ENCODE measurements at regions not wholly inside any gene's neighbourhood (a gene's known extent, or its start where the extent isn't known, plus 50 kb on each side); places are given as distances from the start of the nearest gene placed in this dataset.

DNA sequence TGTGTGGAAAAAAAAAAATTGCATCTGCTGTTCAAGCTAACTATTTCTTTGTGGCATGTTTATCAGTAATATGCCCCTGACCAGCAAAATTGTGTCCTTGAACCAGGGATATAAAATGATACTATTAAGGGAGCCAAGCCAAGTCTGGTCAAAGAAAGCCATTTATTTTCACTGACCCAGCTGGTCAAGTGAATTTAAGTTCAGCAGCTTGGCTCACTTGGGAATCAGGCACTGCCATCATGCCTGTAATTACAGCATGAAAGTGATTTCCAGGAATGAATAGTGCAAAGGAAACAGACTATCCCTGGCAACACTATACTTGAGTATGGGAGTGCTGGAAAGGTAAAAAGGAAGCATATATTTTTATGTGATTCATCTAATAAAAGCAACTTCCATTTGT lies 934.6 kb upstream of the CDH8 start:
- TF ChIP-seq MXI1 (conservative IDR thresholded peaks at IDR 0.05; ENCODE audit: poor library complexity, severe bottlenecking) (no peak), TAF1 (IDR thresholded peaks at IDR 0.05; ENCODE audit: low read depth) (no peak), SMC3 (conservative IDR thresholded peaks at IDR 0.05; ENCODE audit: poor library complexity) (no peak), EP300 (conservative IDR thresholded peaks at IDR 0.05; ENCODE audit: poor library complexity, severe bottlenecking) (no peak), RAD21 (conservative IDR thresholded peaks at IDR 0.05) (no peak), POLR2AphosphoS5 (IDR thresholded peaks at IDR 0.05) (no peak), EZH2 (IDR thresholded peaks at IDR 0.05; ENCODE audit: borderline replicate concordance, insufficient read depth, low read length, poor library complexity, severe bottlenecking) (no peak)
- TF ChIP-seq, protein P1, sequence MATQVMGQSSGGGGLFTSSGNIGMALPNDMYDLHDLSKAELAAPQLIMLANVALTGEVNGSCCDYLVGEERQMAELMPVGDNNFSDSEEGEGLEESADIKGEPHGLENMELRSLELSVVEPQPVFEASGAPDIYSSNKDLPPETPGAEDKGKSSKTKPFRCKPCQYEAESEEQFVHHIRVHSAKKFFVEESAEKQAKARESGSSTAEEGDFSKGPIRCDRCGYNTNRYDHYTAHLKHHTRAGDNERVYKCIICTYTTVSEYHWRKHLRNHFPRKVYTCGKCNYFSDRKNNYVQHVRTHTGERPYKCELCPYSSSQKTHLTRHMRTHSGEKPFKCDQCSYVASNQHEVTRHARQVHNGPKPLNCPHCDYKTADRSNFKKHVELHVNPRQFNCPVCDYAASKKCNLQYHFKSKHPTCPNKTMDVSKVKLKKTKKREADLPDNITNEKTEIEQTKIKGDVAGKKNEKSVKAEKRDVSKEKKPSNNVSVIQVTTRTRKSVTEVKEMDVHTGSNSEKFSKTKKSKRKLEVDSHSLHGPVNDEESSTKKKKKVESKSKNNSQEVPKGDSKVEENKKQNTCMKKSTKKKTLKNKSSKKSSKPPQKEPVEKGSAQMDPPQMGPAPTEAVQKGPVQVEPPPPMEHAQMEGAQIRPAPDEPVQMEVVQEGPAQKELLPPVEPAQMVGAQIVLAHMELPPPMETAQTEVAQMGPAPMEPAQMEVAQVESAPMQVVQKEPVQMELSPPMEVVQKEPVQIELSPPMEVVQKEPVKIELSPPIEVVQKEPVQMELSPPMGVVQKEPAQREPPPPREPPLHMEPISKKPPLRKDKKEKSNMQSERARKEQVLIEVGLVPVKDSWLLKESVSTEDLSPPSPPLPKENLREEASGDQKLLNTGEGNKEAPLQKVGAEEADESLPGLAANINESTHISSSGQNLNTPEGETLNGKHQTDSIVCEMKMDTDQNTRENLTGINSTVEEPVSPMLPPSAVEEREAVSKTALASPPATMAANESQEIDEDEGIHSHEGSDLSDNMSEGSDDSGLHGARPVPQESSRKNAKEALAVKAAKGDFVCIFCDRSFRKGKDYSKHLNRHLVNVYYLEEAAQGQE (IDR thresholded peaks at IDR 0.05; ENCODE audit: borderline replicate concordance) = no peak
- TF ChIP-seq, protein P2, sequence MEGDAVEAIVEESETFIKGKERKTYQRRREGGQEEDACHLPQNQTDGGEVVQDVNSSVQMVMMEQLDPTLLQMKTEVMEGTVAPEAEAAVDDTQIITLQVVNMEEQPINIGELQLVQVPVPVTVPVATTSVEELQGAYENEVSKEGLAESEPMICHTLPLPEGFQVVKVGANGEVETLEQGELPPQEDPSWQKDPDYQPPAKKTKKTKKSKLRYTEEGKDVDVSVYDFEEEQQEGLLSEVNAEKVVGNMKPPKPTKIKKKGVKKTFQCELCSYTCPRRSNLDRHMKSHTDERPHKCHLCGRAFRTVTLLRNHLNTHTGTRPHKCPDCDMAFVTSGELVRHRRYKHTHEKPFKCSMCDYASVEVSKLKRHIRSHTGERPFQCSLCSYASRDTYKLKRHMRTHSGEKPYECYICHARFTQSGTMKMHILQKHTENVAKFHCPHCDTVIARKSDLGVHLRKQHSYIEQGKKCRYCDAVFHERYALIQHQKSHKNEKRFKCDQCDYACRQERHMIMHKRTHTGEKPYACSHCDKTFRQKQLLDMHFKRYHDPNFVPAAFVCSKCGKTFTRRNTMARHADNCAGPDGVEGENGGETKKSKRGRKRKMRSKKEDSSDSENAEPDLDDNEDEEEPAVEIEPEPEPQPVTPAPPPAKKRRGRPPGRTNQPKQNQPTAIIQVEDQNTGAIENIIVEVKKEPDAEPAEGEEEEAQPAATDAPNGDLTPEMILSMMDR (IDR thresholded peaks at IDR 0.05; ENCODE audit: poor library complexity, severe bottlenecking) = no peak
- no peak overlapping the region for H2AFZ ChIP-seq (ENCODE audit: low read depth, low read length)

DNA sequence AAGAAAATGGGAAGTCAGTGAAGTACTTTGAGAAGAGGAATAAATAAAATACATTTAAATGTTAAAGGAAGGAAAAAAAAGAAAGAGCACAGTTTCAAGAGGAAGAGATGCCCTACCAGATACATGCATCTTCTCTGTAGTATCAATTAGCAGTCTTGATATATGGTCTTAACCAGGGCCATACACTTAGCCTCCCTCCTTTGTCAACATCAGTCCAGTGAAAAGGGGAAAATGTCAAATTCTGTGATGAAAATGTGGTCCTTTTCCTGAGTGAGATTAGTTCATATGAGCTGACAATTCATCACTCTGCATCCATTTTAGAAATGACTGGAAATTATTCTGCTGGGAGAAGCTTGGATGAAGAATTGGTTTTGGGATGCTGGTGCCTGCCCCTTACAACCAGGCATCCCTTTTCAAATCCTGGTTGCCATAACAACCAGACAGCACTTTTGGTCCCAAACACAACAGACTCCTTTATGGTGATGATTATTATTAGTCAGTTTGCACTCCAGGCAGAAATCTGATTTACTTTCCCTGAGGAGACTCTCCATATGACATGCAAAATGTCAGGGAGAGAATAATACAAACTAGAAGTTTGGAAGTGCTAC lies 933.6 kb upstream of the CDH8 start:
- Histone ChIP-seq H3F3A (ENCODE audit: insufficient read depth, low read length, poor library complexity, severe bottlenecking) (no peaks in the 10 kb centered on the region), H3K9me3 (ENCODE audit: low read length) (no peaks in the 10 kb centered on the region), H3K9me2 (ENCODE audit: insufficient read depth, low read length) (no peaks in the 10 kb centered on the region), H3K36me3 (ENCODE audit: insufficient read depth, low read length) (no peaks in the 10 kb centered on the region), H3K9ac (ENCODE audit: low read length) (no peak overlapping the region), H3K4me2 (ENCODE audit: low read length) (peak overlapping the region; percentile 16), H3K79me2 (replicated peaks; ENCODE audit: insufficient read depth, low read length) (no peaks in the 10 kb centered on the region), H2AFZ (ENCODE audit: low read depth, low read length) (no peak overlapping the region), H3K4me3 (ENCODE audit: low read length) (no peak overlapping the region), H3K27me3 (ENCODE audit: insufficient read depth, low read depth, low read length) (no peaks in the 10 kb centered on the region), H3K27ac (ENCODE audit: low read length) (no peak overlapping the region), H4K20me1 (ENCODE audit: insufficient read depth) (no peaks in the 10 kb centered on the region)
- TF ChIP-seq RAD21 (conservative IDR thresholded peaks at IDR 0.05) (no peak), SMC3 (conservative IDR thresholded peaks at IDR 0.05; ENCODE audit: poor library complexity) (no peak), POLR2AphosphoS5 (IDR thresholded peaks at IDR 0.05) (no peak), MXI1 (conservative IDR thresholded peaks at IDR 0.05; ENCODE audit: poor library complexity, severe bottlenecking) (no peak), TAF1 (IDR thresholded peaks at IDR 0.05; ENCODE audit: low read depth) (no peak), EP300 (conservative IDR thresholded peaks at IDR 0.05; ENCODE audit: poor library complexity, severe bottlenecking) (peak; percentile 6)
- TF ChIP-seq, protein P1 (IDR thresholded peaks at IDR 0.05; ENCODE audit: borderline replicate concordance) = no peak
- TF ChIP-seq, protein P2 (IDR thresholded peaks at IDR 0.05; ENCODE audit: poor library complexity, severe bottlenecking) = no peak

More for the DNA sequence above, 934.6 kb upstream of the CDH8 start:
- Histone ChIP-seq H3K4me3 (ENCODE audit: low read length) (no peak overlapping the region), H3K36me3 (ENCODE audit: insufficient read depth, low read length) (no peaks in the 10 kb centered on the region), H3K9me2 (ENCODE audit: insufficient read depth, low read length) (no peaks in the 10 kb centered on the region), H4K20me1 (ENCODE audit: insufficient read depth) (no peaks in the 10 kb centered on the region), H3K27me3 (ENCODE audit: insufficient read depth, low read depth, low read length) (no peaks in the 10 kb centered on the region), H3K9me3 (ENCODE audit: low read length) (no peaks in the 10 kb centered on the region), H3K27ac (ENCODE audit: low read length) (no peak overlapping the region), H3K9ac (ENCODE audit: low read length) (no peak overlapping the region), H3F3A (ENCODE audit: insufficient read depth, low read length, poor library complexity, severe bottlenecking) (no peaks in the 10 kb centered on the region), H3K79me2 (replicated peaks; ENCODE audit: insufficient read depth, low read length) (no peaks in the 10 kb centered on the region), H3K4me2 (ENCODE audit: low read length) (no peak overlapping the region)
